Activated CD8-positive, alpha-beta memory T cell treated with anti-CD3 and anti-CD28 coated beads, Interleukin-2, amount 50 U/mL, for 1 hour (primary cell): ENCODE measurements at regions not wholly inside any gene's neighbourhood (a gene's known extent, or its start where the extent isn't known, plus 50 kb on each side); places are given as distances from the start of the nearest gene placed in this dataset.

Experiments used
- DNase-seq: peaks from one replicate; pipeline ENCODE4 v3.0.0-alpha.2; 2020; ENCODE audit errors: extremely low read depth

- no peak for DNase-seq
Observed at GRCh38 chr5:124466011-124466410, 280.4 kb downstream of the ZNF608 start.

- DNase-seq: no peak
Observed at GRCh38 chr5:124463851-124464250, 282.6 kb downstream of the ZNF608 start.

- no peak for DNase-seq
Observed at GRCh38 chr5:124462751-124463150, 283.7 kb downstream of the ZNF608 start.

DNA sequence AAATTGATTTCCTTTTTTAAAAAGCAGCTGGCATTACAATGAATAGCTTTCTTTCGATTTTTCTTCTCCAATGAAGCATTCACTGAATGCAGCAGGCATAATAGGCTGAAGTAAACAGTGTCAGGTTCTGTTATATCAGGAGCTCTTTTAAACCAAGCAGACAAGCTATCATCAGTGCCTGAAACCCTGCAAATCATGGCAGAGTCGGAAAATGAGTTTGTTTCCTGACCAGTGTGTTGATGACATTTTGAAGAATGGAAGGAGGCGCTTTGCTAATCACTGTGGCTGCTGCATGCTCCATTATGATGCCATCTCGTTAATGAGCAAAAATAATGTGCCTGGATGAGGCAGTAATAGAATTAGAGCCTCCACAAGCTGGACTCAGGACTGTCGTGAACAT, 284.5 kb downstream of the ZNF608 start:
- no peak for DNase-seq

GRCh38 chr5:124461157-124461556, 285.3 kb downstream of the ZNF608 start:
- no peak for DNase-seq

DNA sequence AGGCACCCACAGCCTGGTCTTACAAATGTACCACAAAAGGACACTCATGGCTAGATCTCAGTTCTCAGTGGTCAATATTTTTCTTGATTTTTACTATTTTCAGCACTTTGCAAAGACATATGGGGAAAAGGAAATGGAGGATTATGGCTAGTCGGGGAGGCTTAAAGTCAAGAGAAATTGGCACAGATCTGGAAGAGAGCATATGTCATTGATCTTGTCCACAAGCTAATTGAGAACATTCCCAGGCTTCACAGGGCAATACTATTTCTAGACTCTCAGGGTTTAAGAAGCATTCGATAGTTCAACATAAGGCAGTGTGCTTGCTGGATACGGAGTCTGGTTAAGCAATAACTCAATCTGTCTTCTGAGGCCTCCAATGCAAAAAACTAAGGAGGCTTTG, 285.8 kb downstream of the ZNF608 start:
- no peak for DNase-seq

DNA sequence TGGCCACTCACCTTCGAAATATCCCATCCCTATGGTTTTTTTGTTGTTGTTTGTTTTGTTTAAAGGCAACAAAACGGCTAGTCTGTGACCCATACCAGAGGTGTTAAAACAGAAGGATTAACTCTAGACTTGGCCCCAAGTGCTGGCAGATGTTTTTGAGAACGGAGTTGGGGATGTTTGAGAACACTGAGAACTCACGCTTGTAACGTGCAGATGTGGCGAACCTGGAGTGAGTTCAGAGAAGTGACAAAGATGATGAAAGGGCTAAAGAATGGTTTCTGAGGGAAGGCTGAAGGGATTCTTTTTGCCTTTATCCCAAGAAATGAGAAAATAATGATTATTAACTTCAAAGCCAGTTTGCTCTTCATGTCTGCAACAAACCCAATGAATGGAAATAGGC, 286.5 kb downstream of the ZNF608 start:
- DNase-seq: no peak

GRCh38 chr5:124457901-124458300, 288.5 kb downstream of the ZNF608 start:
- DNase-seq: no peak

DNA sequence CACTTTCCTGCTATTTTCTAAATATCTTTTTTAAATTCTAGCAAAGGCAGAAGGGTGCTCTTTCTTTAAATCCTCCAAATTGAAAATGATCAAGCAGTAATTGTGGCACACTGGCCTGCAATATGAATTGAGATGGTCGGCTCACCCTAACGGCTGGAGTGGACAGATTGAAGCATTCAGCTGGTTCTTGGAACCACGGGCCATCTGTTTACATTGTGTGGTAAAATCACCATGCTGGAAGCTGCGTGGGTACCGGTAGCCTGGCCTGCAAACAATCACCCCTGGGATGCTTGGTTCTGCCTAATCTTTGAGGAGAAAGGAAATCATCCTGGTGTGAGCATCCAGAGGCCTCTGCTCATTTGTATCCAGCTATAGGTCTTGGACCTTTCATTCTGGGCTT, 289.3 kb downstream of the ZNF608 start:
- DNase-seq: no peak

GRCh38 chr5:124456249-124456648, 290.2 kb downstream of the ZNF608 start:
- DNase-seq: no peak

DNA sequence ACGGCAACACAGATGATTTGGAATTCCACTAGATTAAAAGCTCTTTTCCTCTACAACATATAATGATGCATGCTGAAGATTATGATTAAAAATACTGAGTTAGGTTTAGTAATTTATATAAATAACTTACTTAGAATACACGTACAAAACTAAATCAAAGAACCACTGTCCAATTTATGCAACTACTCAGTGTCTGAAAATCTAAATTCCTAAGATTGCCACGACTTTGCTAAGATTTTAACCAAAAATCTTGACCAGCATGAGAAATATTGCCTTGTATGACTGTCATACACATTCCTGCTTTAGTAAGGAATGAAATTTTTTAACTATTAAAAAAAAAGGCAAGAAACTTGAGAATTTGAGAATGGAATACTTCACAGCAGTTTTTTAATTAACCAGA, 292.4 kb downstream of the ZNF608 start:
- DNase-seq: no peak

DNA sequence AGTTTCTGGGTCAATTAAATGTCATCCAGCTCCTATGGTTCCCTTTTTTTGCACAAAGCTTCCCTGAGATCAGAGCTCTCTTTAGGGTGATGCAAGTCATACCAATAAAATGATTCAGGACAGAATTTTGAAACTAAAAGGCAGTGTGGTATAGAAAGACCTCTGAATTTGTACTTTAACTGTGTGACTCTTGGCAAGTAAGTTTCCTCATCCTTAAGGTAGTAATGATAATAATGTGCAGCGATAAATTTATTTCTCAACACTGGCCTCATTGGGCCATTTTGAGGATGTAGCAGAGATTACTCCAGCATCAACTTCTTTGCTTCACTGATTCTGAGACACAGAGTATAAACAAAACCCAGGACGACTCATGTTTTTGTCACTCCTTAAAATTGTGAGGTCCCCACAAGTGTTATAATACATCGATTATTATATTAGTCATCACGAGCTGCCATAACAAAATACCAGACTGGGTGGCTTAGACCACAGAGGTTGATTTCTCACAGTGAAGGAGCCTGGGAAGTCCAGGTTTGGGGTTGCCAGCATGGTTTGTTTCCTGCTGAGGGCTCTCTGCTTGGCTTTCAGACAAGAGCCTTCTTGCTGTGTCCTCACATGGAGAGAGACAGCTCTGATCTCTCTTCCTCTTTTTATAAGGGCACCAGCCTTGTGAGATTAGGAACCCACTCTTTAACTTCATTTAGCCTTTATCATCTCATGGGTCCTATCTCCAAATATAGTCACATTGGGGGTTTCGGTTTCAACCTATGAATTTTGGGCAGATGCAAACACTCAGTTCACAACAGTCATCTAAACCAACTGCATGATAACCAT, 293.0 kb downstream of the ZNF608 start:
- DNase-seq: no peak

DNA sequence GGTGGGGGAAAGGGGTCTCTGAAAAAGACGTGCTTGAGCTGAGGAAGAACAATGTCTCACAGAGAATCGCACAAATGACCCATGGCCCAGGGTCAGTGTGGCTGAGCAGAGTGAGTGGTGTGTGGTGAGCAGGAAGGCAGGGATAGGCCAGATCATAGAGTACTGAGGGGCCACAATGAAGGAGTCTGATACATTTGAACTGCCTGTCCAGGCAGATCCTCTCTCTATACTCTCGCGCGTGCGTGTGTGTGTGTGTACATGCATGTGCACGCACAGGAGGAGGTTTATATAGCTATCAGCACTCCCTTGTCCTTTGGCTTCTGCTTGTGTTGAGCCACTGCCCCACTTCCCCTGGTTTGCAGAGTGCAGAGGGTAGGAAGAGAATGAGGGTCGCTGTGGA, 294.0 kb downstream of the ZNF608 start:
- DNase-seq: no peak

- DNase-seq: no peak
Observed at GRCh38 chr5:124451721-124452383, 294.6 kb downstream of the ZNF608 start.

GRCh38 chr5:124446120-124446519, 300.3 kb downstream of the ZNF608 start:
- no peak for DNase-seq

DNA sequence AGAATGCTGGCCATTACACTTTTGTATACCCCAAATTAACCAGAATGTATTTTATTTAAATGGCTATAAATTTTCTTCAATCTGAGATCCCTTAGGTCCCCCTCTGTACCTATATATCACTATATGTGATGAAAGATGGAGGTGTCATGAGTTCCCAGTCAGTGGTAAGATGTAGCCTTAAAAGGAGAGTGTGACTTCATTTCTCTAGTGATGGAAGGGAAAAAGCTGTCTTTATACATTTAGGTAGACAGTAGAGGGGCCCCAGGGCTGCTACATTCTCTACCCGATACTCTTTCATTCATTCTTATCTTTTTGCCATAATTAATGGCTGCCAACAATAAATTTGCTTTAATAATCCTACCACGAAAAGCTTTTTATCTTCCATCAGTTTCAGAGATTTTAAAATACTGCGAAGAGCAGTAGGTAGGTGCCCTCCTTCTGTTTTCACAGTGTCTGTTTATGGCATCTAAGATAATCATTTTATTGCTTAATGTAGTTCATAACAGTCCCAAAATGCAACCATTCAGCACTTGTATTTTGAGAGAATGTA, 301.3 kb downstream of the ZNF608 start:
- no peak for DNase-seq

- DNase-seq: no peak
Observed at GRCh38 chr5:124444147-124444775, 302.2 kb downstream of the ZNF608 start.

DNA sequence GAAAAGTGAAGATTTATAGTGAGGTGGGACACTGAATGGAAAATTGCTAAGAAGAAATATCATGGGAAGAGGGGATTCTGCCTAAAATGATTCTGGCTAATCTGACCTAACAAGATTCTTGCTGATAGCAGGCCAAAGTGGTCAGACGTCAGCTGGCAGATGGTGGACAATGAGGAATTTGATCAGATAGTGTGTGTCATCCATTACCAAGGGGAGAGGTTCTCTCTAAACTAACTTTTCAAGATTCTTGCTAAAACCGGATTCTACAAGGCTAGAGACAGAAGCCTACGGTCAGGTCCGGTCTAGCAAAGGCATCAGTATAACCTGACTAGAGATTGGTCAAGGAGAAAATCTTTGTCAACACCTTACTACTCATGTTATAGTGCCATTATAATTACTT, 306.0 kb downstream of the ZNF608 start:
- no peak for DNase-seq

GRCh38 chr5:124439609-124440008, 306.8 kb downstream of the ZNF608 start:
- no peak for DNase-seq

DNA sequence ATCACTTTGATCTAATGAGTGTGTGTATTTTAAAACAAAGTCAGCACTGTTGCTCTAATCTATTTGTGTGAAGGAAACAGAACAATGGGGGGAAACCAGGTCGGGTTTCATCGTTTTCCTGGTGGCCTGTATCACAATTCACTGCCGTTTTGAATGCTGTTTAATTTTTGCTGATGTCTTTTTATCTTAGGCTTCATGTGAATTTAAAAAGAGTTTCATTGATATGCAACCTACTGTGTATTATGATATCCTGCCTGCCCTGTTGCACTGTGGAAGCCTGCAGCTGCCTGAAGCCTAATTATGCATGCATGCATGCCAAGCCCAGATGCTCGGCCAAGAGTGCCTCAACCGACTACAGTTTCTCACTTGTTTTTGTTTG, 307.5 kb downstream of the ZNF608 start:
- DNase-seq: no peak

- no peak for DNase-seq
Observed at GRCh38 chr5:124438026-124438902, 308.2 kb downstream of the ZNF608 start.

DNA sequence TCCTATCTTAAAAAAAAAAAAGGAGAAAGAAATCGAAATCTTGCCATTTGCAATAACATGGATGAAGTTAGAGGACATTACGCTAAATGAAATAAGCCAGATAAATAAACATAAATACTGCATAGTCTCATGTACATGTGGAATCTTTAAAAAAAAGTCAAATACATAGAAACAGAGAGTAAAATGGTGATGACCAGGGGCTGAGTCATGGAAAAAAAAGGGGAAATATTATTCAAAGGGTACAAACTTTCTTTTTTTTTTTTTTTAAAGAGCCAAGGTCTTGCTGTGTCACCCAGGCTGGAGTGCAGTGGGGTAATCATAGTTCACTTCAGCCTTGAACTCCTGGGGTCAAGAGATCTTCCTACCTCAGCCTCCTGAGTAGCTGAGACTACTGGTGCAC, 310.1 kb downstream of the ZNF608 start:
- DNase-seq: no peak
